Lower leg skin (tissue), 3 donors: ENCODE measurements at regions not wholly inside any gene's neighbourhood (a gene's known extent, or its start where the extent isn't known, plus 50 kb on each side); places are given as distances from the start of the nearest gene placed in this dataset.

ENCODE experiments used
- CTCF ChIP-seq, 3 donors: fragments of 450-650 bp; IDR thresholded peaks; one replicate each; pipeline ENCODE4 v1.5.1; 2016; ENCODE audit warnings: antibody characterized with exemption in 3 of 3, mild to moderate bottlenecking in 3 of 3, moderate library complexity in 2 of 3
- POLR2A ChIP-seq, 2 donors: fragments of 450-650 bp; IDR thresholded peaks; one replicate each; pipeline ENCODE4 v1.6.1; 2016 to 2017; ENCODE audit warnings: antibody characterized with exemption in 2 of 2, mild to moderate bottlenecking in 1 of 2, moderate library complexity in 1 of 2

DNA sequence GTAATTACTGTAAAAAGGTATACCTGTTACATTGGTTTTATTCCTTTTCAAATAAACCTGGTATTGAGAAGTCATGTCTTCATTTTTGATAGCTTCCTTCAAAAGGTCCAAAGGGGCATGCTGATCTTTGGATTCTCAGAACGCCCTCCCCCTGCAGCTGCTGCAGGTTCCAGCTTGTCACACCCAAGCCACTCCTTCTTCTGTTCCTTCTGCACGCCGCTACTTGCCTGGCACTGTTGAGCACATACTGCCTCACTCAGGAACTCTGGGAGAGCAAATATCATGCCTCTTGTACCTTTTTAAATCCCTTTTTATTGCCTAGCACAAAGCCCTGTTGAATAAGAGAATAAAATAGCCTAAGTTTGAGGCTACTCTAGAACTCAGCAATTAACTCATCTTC lies 136.9 kb downstream of the BARHL2 start:
- TF ChIP-seq CTCF (IDR thresholded peaks at IDR 0.05) (no peak), POLR2A (IDR thresholded peaks at IDR 0.05) (no peak)
